ENCODE measurements at regions not wholly inside any gene's neighbourhood (a gene's known extent, or its start where the extent isn't known, plus 50 kb on each side); places are given as distances from the start of the nearest gene placed in this dataset.
"Not testable (repeated sequence)": the region's sequence is repeated elsewhere in the genome, so short reads cannot be mapped to it uniquely, and the experiment has no call there.

DNA sequence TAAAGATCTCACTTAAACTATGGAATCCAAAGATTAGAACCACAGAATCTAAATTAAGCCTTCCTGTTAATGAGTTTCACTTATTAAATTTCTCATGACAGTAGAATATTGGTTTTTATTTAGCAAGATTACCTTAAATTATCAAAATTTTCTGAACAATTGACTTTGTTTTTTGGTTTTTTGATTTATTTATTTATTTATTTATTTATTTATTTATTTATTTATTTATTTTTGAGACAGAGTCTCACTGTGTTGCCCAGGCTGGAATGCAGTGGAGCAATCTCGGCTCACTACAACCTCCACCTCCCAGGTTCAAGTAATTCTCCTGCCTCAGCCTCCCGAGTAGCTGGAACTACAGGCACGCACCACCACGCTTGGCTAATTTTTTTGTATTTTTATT is 538.6 kb downstream of the AMY1C start:
- TF ChIP-seq ISX (CRISPR knock-in tag; conservative IDR thresholded peaks at IDR 0.05); ZNF124 (CRISPR knock-in tag; IDR thresholded peaks at IDR 0.05); MTF1 (CRISPR knock-in tag; IDR thresholded peaks at IDR 0.05): not testable (repeated sequence)
- TF ChIP-seq, protein P1, sequence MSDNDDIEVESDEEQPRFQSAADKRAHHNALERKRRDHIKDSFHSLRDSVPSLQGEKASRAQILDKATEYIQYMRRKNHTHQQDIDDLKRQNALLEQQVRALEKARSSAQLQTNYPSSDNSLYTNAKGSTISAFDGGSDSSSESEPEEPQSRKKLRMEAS (IDR thresholded peaks at IDR 0.05), result not testable (repeated sequence)
